Hepatocyte (in vitro differentiated cells): ENCODE measurements at regions not wholly inside any gene's neighbourhood (a gene's known extent, or its start where the extent isn't known, plus 50 kb on each side); places are given as distances from the start of the nearest gene placed in this dataset.

Experiments used
- DNase-seq: peaks from one replicate; pipeline ENCODE4 v3.0.0-alpha.2; 2016; ENCODE audit warnings: low spot score
- H2AFZ ChIP-seq: fragments of 200-600 bp; sonication (generic); 2 replicates; pipeline ENCODE4 v1.6.0; 2016; ENCODE audit warnings: antibody characterized with exemption, mild to moderate bottlenecking
- H3K27ac ChIP-seq: fragments of 200-600 bp; sonication (generic); 2 replicates; pipeline ENCODE4 v1.5.1; 2016; ENCODE audit warnings: mild to moderate bottlenecking
- H3K27me3 ChIP-seq: fragments of 200-600 bp; sonication (generic); 2 replicates; pipeline ENCODE4 v1.6.1; 2016
- H3K36me3 ChIP-seq: fragments of 200-600 bp; sonication (generic); replicated peaks from 2 replicates; pipeline ENCODE4 v1.5.1; 2016; ENCODE audit warnings: low read depth; ENCODE audit not compliant: insufficient read depth
- H3K4me1 ChIP-seq: fragments of 200-600 bp; sonication (generic); 2 replicates; pipeline ENCODE4 v1.5.1; 2016; ENCODE audit warnings: mild to moderate bottlenecking, moderate library complexity; ENCODE audit not compliant: insufficient read depth
- H3K4me2 ChIP-seq: fragments of 200-600 bp; sonication (generic); 2 replicates; pipeline ENCODE4 v1.6.0; 2016
- H3K4me3 ChIP-seq: fragments of 200-600 bp; sonication (generic); 2 replicates; pipeline ENCODE4 v1.5.1; 2016; ENCODE audit warnings: mild to moderate bottlenecking
- H3K79me2 ChIP-seq: fragments of 200-600 bp; sonication (generic); 2 replicates; pipeline ENCODE4 v1.6.0; 2017; ENCODE audit warnings: mild to moderate bottlenecking
- H3K9me2 ChIP-seq: fragments of 200-600 bp; sonication (generic); replicated peaks from 2 replicates; pipeline ENCODE4 v1.6.0; 2017; ENCODE audit warnings: mild to moderate bottlenecking; ENCODE audit not compliant: insufficient read depth
- H3K9me3 ChIP-seq: fragments of 200-600 bp; sonication (generic); 2 replicates; pipeline ENCODE4 v1.5.1; 2016; ENCODE audit warnings: low read depth, mild to moderate bottlenecking
- H4K20me1 ChIP-seq: fragments of 200-600 bp; sonication (generic); 2 replicates; pipeline ENCODE4 v1.6.0; 2016; ENCODE audit warnings: mild to moderate bottlenecking; ENCODE audit not compliant: insufficient read depth, poor library complexity, severe bottlenecking
- EZH2 ChIP-seq: fragments of 200-600 bp; sonication (generic); IDR thresholded peaks from 2 replicates; pipeline ENCODE4 v1.6.1; 2016; ENCODE audit warnings: antibody characterized with exemption, mild to moderate bottlenecking, borderline replicate concordance
- EZH2phosphoT487 ChIP-seq: fragments of 200-600 bp; sonication (generic); IDR thresholded peaks from one replicate; pipeline ENCODE4 v1.6.1; 2018; ENCODE audit warnings: antibody characterized with exemption, mild to moderate bottlenecking, low read depth, moderate library complexity; ENCODE audit not compliant: unreplicated experiment, severe bottlenecking
- WGBS: methylation state at CpG from one replicate; pipeline ENCODE4 v1.1.6; 2016; ENCODE audit warnings: low lambda C conversion rate; ENCODE audit errors: missing lambda C conversion rate; 5-methylcytosine and 5-hydroxymethylcytosine counted together
- TF ChIP-seq, protein P1 (sequence below): fragments of 200-600 bp; sonication (generic); IDR thresholded peaks from 2 replicates; pipeline ENCODE4 v1.5.1; 2016; ENCODE audit warnings: antibody characterized with exemption, mild to moderate bottlenecking; ENCODE audit not compliant: poor library complexity

DNA sequence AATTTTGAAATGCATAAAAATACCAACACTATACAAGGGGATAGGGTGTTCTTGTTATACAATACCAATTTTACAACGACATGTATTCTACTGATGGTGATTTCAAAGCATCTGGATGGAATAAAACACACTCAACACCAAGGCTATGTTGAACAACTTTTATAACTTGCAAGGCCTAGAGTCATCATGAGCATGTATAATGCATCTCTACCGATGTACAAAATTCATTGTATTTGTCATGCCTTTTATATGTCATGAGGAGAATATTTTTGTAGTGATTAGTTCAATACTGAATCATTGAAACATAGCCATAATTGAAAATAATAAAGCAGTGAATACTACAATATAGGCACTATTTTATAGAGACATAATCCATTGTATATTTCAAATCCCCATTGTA, 160.2 kb downstream of the ETV1 start:
- Histone ChIP-seq H2AFZ (no peak overlapping the region), H3K4me2 (no peak overlapping the region), H3K9me3 (no peaks in the 10 kb centered on the region), H3K4me3 (no peak overlapping the region), H3K4me1 (no peaks in the 10 kb centered on the region), H4K20me1 (no peaks in the 10 kb centered on the region), H3K79me2 (no peaks in the 10 kb centered on the region), H3K36me3 (no peaks in the 10 kb centered on the region), H3K27me3 (no peaks in the 10 kb centered on the region), H3K27ac (no peak overlapping the region), H3K9me2 (no peaks in the 10 kb centered on the region)
- DNase-seq, result no peak
- 68% methylated on average over 2 of the region's 2 CpGs for WGBS
- TF ChIP-seq, protein P1, sequence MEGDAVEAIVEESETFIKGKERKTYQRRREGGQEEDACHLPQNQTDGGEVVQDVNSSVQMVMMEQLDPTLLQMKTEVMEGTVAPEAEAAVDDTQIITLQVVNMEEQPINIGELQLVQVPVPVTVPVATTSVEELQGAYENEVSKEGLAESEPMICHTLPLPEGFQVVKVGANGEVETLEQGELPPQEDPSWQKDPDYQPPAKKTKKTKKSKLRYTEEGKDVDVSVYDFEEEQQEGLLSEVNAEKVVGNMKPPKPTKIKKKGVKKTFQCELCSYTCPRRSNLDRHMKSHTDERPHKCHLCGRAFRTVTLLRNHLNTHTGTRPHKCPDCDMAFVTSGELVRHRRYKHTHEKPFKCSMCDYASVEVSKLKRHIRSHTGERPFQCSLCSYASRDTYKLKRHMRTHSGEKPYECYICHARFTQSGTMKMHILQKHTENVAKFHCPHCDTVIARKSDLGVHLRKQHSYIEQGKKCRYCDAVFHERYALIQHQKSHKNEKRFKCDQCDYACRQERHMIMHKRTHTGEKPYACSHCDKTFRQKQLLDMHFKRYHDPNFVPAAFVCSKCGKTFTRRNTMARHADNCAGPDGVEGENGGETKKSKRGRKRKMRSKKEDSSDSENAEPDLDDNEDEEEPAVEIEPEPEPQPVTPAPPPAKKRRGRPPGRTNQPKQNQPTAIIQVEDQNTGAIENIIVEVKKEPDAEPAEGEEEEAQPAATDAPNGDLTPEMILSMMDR, result no peak
- TF ChIP-seq EZH2phosphoT487, result no peak
- TF ChIP-seq EZH2, result no peak

DNA sequence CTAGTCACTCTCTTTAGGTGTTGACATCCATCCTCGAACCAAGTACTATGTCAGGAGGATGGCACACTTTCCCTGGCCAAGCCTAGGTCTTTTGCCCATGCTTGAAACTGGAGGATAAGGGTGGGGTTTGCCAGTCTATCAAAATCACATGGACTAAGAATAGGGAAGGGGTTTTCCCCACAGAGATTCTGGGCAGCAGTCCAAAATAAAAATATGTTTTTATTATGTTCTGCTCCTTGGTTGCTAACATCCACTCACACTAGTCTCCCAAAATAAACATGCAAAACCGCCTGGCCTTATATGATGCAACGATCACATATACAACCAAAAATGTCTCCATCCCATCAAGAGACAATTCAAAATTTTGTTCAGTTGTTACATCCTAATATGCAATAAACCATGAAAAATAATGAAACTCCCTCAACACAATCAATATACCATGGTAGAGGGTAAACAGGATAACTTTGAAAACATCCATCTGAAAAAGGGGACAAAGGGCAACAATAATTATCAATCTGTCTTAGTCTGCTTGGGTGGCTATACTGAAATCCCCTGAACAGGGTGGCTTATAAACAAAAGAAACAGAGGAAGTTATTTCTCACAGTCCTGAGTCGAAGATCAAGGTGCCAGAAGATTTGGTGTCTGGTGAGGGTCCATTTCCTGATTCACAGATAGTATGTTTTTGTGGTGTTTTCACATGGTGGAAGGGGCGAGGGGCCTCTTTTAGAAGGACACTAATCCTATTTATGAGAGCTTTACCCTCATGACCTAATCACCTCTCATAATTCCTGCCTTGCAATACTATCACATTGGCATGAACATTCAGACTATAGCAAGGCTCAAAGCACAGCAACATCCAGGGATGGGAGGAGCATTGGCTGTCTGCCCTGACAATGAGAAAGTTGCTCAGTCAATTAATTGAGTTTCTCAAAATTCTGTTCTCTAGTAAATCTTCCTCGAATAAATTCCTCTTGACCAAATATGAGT, 159.3 kb downstream of the ETV1 start:
- 66% methylated on average over 6 of the region's 6 CpGs for WGBS
- H3K4me3 ChIP-seq, result no peak overlapping the region
- no peaks in the 10 kb centered on the region for H3K36me3 ChIP-seq
- H3K4me2 ChIP-seq, result no peak overlapping the region
- no peaks in the 10 kb centered on the region for H3K27me3 ChIP-seq
- H3K79me2 ChIP-seq, result no peaks in the 10 kb centered on the region
- H3K9me3 ChIP-seq, result no peaks in the 10 kb centered on the region
- H3K4me1 ChIP-seq, result no peaks in the 10 kb centered on the region
- no peaks in the 10 kb centered on the region for H4K20me1 ChIP-seq
- H3K9me2 ChIP-seq, result no peaks in the 10 kb centered on the region
- TF ChIP-seq EZH2phosphoT487, result no peak
- TF ChIP-seq, protein P1, result no peak
- TF ChIP-seq EZH2, result no peak
- no peak overlapping the region for H2AFZ ChIP-seq
- peak overlapping the region; percentile 56 for H3K27ac ChIP-seq
- DNase-seq, result peak; percentile 16

DNA sequence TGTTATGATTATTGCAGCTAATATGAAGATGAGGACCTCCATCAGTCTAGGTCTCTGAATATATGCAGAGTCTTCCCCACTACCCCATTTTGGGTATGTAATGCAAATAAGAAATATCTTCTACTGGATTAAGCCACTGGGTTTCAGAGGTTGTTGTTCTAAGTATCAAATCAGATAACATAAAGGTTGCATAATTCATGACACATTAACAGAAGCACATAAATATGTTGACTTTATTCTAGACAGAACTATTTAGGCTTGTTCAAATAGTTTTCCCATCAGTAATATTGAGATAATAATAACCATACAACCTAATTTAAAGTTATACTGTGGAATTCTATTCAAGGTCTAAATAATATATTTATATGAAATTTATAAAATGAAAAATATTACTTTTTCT, 157.1 kb downstream of the ETV1 start:
- H3K9me2 ChIP-seq, result no peaks in the 10 kb centered on the region
- H3K4me3 ChIP-seq, result no peak overlapping the region
- H3K27me3 ChIP-seq, result no peaks in the 10 kb centered on the region
- no peak overlapping the region for H3K4me2 ChIP-seq
- H3K36me3 ChIP-seq, result no peaks in the 10 kb centered on the region
- H3K79me2 ChIP-seq, result no peaks in the 10 kb centered on the region
- H3K9me3 ChIP-seq, result no peaks in the 10 kb centered on the region
- no peaks in the 10 kb centered on the region for H3K4me1 ChIP-seq
- no peaks in the 10 kb centered on the region for H4K20me1 ChIP-seq
- H3K27ac ChIP-seq, result no peak overlapping the region
- no peak for TF ChIP-seq EZH2phosphoT487
- TF ChIP-seq EZH2, result no peak
- TF ChIP-seq, protein P1, result no peak
- no peak for DNase-seq
- no peak overlapping the region for H2AFZ ChIP-seq
